ENCODE measurements at regions not wholly inside any gene's neighbourhood (a gene's known extent, or its start where the extent isn't known, plus 50 kb on each side); places are given as distances from the start of the nearest gene placed in this dataset.

DNA sequence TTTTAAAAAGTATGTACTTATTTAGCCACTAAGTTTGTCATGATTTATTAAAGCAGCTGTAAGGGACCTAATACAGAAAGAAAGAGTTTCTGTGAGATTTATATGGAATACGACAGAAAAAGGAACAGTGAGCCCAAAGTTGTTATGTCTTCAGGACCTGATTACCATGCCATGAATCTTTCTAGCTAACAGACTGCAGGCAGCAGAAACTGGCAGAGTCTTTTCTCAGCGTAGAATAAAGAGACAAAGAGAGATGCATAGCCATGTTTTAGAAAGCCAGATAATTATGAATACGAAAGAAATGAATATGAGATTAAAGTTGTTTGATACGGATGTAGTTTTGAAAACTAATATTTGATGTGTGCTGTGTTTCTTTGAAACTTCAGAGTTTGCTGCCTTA, 624.1 kb upstream of the ADGRB3 start:
- Histone ChIP-seq H3K4me3 (no peak overlapping the region), H3K27ac (no peak overlapping the region), H3K27me3 (no peaks in the 10 kb centered on the region), H3K36me3 (replicated peaks in 1 of 2) (no peaks in the 10 kb centered on the region), H3K4me1 (replicated peaks in 1 of 2) (no peaks in the 10 kb centered on the region), H3K9me3 (replicated peaks in 1 of 3) (no peaks in the 10 kb centered on the region)
- no peak for DNase-seq
- no peak for TF ChIP-seq POLR2A (IDR thresholded peaks at IDR 0.05)
- TF ChIP-seq, protein P1, sequence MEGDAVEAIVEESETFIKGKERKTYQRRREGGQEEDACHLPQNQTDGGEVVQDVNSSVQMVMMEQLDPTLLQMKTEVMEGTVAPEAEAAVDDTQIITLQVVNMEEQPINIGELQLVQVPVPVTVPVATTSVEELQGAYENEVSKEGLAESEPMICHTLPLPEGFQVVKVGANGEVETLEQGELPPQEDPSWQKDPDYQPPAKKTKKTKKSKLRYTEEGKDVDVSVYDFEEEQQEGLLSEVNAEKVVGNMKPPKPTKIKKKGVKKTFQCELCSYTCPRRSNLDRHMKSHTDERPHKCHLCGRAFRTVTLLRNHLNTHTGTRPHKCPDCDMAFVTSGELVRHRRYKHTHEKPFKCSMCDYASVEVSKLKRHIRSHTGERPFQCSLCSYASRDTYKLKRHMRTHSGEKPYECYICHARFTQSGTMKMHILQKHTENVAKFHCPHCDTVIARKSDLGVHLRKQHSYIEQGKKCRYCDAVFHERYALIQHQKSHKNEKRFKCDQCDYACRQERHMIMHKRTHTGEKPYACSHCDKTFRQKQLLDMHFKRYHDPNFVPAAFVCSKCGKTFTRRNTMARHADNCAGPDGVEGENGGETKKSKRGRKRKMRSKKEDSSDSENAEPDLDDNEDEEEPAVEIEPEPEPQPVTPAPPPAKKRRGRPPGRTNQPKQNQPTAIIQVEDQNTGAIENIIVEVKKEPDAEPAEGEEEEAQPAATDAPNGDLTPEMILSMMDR (IDR thresholded peaks at IDR 0.05): no peak
- intact Hi-C loops (cut with DNase I): no loop called here
- 69 to 81% (median 74%) methylated on average over 4 of the region's 4 CpGs for WGBS, 4 donors

DNA sequence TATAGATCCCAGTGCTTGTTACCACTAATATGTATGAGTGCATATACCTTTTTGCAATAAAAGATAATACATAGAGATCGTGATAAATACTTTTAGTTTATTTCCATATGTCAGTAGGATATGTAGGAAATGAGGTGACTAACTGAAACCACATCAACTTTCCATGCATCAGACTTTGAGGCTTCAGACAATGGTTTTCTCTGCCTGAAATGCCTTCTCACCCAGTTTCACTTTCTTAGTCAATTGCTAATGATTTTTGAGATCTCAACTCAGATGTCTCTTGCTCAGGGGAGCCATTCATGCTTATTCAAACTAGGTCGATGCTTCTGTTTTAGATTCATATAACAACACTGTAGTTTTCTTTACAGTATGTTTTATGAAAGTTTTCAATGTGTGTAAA, 626.6 kb upstream of the ADGRB3 start:
- TF ChIP-seq, protein P1 (IDR thresholded peaks at IDR 0.05): no peak
- no peak for TF ChIP-seq POLR2A (IDR thresholded peaks at IDR 0.05)
- no peak for DNase-seq
- intact Hi-C loops (cut with DNase I): no loop called here
- no peak overlapping the region for H3K4me3 ChIP-seq
- H3K27ac ChIP-seq: no peak overlapping the region
- H3K27me3 ChIP-seq: no peaks in the 10 kb centered on the region
- H3K4me1 ChIP-seq (replicated peaks in 1 of 2): no peaks in the 10 kb centered on the region
- no peaks in the 10 kb centered on the region for H3K36me3 ChIP-seq (replicated peaks in 1 of 2)
- no peaks in the 10 kb centered on the region for H3K9me3 ChIP-seq (replicated peaks in 1 of 3)
- 37 to 85% (median 75%) methylated on average over 2 of the region's 2 CpGs for WGBS, 4 donors

DNA sequence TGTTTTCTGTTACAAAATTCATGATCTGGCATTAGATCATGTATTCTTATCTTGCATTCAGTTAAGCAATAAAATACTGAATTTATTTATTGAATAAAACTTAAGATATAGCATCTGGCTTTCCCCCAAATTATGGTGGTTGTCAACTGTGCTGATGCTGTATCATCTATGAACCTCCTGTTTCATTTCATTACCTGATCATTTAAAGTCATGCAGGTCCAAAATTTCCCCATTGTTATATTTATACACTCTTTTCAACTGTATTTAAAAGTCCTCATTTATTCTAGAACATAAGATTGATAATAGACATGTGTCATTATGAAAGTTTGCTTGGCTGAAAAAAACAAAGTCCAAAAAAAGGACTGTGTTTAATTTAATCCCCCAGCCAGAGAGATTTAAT, 627.4 kb upstream of the ADGRB3 start:
- no peak for DNase-seq
- no peaks in the 10 kb centered on the region for H3K4me1 ChIP-seq (replicated peaks in 1 of 2)
- no peaks in the 10 kb centered on the region for H3K36me3 ChIP-seq (replicated peaks in 1 of 2)
- H3K27ac ChIP-seq: no peak overlapping the region
- H3K4me3 ChIP-seq: no peak overlapping the region
- TF ChIP-seq POLR2A (IDR thresholded peaks at IDR 0.05): no peak
- TF ChIP-seq, protein P1 (IDR thresholded peaks at IDR 0.05): no peak
- H3K9me3 ChIP-seq (replicated peaks in 1 of 3): no peaks in the 10 kb centered on the region
- intact Hi-C loops (cut with DNase I): no loop called here
- H3K27me3 ChIP-seq: no peaks in the 10 kb centered on the region

DNA sequence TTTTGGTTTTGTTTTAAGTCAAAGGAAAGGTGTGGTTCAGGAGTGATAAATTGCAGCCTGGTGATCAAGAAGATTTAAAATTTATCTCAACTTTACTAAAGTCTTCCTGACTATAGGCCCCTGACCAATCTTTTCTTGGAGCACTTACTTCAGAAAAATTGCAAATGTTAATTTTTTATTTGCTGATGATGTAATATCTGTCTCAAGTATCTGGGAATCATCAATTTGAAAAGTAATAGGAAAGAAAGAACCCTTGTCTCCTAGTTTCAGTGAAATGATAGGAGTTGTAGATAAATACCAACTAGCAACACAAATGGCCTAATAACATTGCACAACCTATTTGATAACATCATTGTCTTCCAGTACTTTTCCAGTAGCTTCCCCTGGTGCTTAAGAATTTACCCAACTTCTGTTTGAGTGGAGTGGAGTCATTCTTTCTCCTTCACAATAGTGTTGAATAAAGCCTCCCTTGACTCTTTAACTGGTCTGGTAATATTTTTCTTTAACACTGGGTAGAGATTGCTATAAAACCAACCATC, 648.3 kb upstream of the ADGRB3 start:
- DNase-seq: no peak
- intact Hi-C loops (cut with DNase I): no loop called here
- Histone ChIP-seq H3K9me3 (replicated peaks in 1 of 3) (no peaks in the 10 kb centered on the region), H3K27me3 (no peaks in the 10 kb centered on the region), H3K36me3 (replicated peaks in 1 of 2) (no peaks in the 10 kb centered on the region), H3K4me1 (replicated peaks in 1 of 2) (no peaks in the 10 kb centered on the region), H3K4me3 (no peak overlapping the region), H3K27ac (no peak overlapping the region)
- TF ChIP-seq, protein P1 (IDR thresholded peaks at IDR 0.05): no peak
- TF ChIP-seq POLR2A (IDR thresholded peaks at IDR 0.05): no peak
